SK-N-SH (cell line): ENCODE measurements at regions not wholly inside any gene's neighbourhood (a gene's known extent, or its start where the extent isn't known, plus 50 kb on each side); places are given as distances from the start of the nearest gene placed in this dataset.

ENCODE experiments used
- CHD2 ChIP-seq: fragments of 150-350 bp; IDR thresholded peaks from 2 replicates; pipeline ENCODE4 v1.6.1; 2018; ENCODE audit warnings: low read length; ENCODE audit not compliant: partially characterized antibody
- CTCF ChIP-seq: fragments of 200-600 bp; sonication (generic); IDR thresholded peaks from 2 replicates; pipeline ENCODE4 v1.6.1; 2017; ENCODE audit warnings: antibody characterized with exemption, mild to moderate bottlenecking, moderate library complexity
- MAX ChIP-seq: IDR thresholded peaks from 2 replicates; pipeline ENCODE4 v1.4.0; 2012; ENCODE audit warnings: low read depth
- POLR2AphosphoS5 ChIP-seq: IDR thresholded peaks from 2 replicates; pipeline ENCODE4 v1.6.1; 2012; ENCODE audit warnings: low read depth, low read length
- RXRA ChIP-seq: IDR thresholded peaks from 2 replicates; pipeline ENCODE4 v1.4.0; 2012; ENCODE audit warnings: low read depth, mild to moderate bottlenecking, borderline replicate concordance
- TAF1 ChIP-seq: IDR thresholded peaks from 2 replicates; pipeline ENCODE4 v1.6.1; 2012; ENCODE audit warnings: low read depth, mild to moderate bottlenecking, low read length, moderate library complexity, borderline replicate concordance
- ZBTB33 ChIP-seq: IDR thresholded peaks from 2 replicates; pipeline ENCODE4 v1.4.0; 2012; ENCODE audit warnings: low read depth, borderline replicate concordance

GRCh38 chr7:52791176-52791700 lies 244.2 kb upstream of the POM121L12 start:
- TF ChIP-seq CHD2 (no peak), POLR2AphosphoS5 (no peak), MAX (no peak), CTCF (no peak), ZBTB33 (no peak), RXRA (no peak), TAF1 (no peak)
